Mesenchymal stem cell (in vitro differentiated cells and primary cell): ENCODE measurements at regions not wholly inside any gene's neighbourhood (a gene's known extent, or its start where the extent isn't known, plus 50 kb on each side); places are given as distances from the start of the nearest gene placed in this dataset.
A peak's percentile ranks its signal among the peaks of the same experiment; 100 is the strongest.

ENCODE experiments used
- DNase-seq: peaks from one replicate; pipeline ENCODE4 v3.0.0-alpha.2; 2013
- H2AFZ ChIP-seq: one replicate; pipeline ENCODE4 v1.6.1; 2013; ENCODE audit warnings: low read depth, mild to moderate bottlenecking, control low read depth, inconsistent platforms, low read length, moderate library complexity
- H2AK5ac ChIP-seq: 2 replicates; pipeline ENCODE4 v1.6.1; 2013; ENCODE audit warnings: low read length, moderate library complexity, mild to moderate bottlenecking, inconsistent platforms; ENCODE audit not compliant: severe bottlenecking
- H2BK120ac ChIP-seq: one replicate; pipeline ENCODE4 v1.6.1; 2013; ENCODE audit warnings: low read depth, mild to moderate bottlenecking, inconsistent platforms, low read length, moderate library complexity
- H2BK12ac ChIP-seq, 2 experiments: one replicate each; pipeline ENCODE4 v1.6.1; 2013; ENCODE audit warnings: inconsistent platforms in 2 of 2, low read length in 2 of 2, mild to moderate bottlenecking in 2 of 2, moderate library complexity in 2 of 2, control low read depth in 1 of 2
- H2BK15ac ChIP-seq: one replicate; pipeline ENCODE4 v1.6.1; 2013; ENCODE audit warnings: mild to moderate bottlenecking, low read depth, inconsistent platforms; ENCODE audit not compliant: poor library complexity, severe bottlenecking
- H2BK5ac ChIP-seq: 2 replicates; pipeline ENCODE4 v1.6.1; 2013; ENCODE audit warnings: low read depth, mild to moderate bottlenecking, low read length, control low read depth, inconsistent platforms; ENCODE audit not compliant: poor library complexity, severe bottlenecking
- H3K14ac ChIP-seq, 2 experiments: one replicate each; pipeline ENCODE4 v1.6.1; 2013; ENCODE audit warnings: inconsistent platforms in 2 of 2, low read length in 2 of 2, control low read depth in 1 of 2, mild to moderate bottlenecking in 1 of 2, moderate library complexity in 1 of 2
- H3K18ac ChIP-seq, 2 experiments: one replicate each; pipeline ENCODE4 v1.6.1; 2013; ENCODE audit warnings: inconsistent platforms in 2 of 2, low read length in 2 of 2, control low read depth in 1 of 2, low read depth in 1 of 2, mild to moderate bottlenecking in 1 of 2
- H3K23ac ChIP-seq, 2 experiments: one replicate each; pipeline ENCODE4 v1.6.1; 2013; ENCODE audit warnings: inconsistent platforms in 2 of 2, low read length in 2 of 2, mild to moderate bottlenecking in 2 of 2, moderate library complexity in 2 of 2, control low read depth in 1 of 2
- H3K27ac ChIP-seq: 2 replicates; pipeline ENCODE4 v1.5.1; 2013; ENCODE audit warnings: mild to moderate bottlenecking, moderate library complexity, low read length, control low read depth, inconsistent platforms; ENCODE audit not compliant: poor library complexity, severe bottlenecking
- H3K27me3 ChIP-seq, 2 experiments: 2 replicates each; pipeline versions ENCODE4 v1.6.1 to v1.7.0; 2013; ENCODE audit warnings: low read length in 2 of 2, mild to moderate bottlenecking in 2 of 2, moderate library complexity in 2 of 2, control low read depth in 1 of 2, inconsistent platforms in 1 of 2; ENCODE audit not compliant: control insufficient read depth in 1 of 2, insufficient read depth in 1 of 2
- H3K36me3 ChIP-seq, 2 experiments: 2 replicates each; pipeline versions ENCODE4 v1.6.1 to v1.7.0; 2013; ENCODE audit warnings: low read length in 2 of 2, control low read depth in 1 of 2, inconsistent platforms in 1 of 2, low read depth in 1 of 2, mild to moderate bottlenecking in 1 of 2; ENCODE audit not compliant: insufficient read depth in 2 of 2, control insufficient read depth in 1 of 2
- H3K4ac ChIP-seq, 2 experiments: one replicate each; pipeline ENCODE4 v1.6.1; 2013; ENCODE audit warnings: inconsistent platforms in 2 of 2, low read length in 2 of 2, mild to moderate bottlenecking in 2 of 2, moderate library complexity in 2 of 2, control low read depth in 1 of 2, low read depth in 1 of 2
- H3K4me1 ChIP-seq: 2 replicates; pipeline ENCODE4 v1.6.1; 2013; ENCODE audit warnings: low read depth, low read length, control low read depth; ENCODE audit not compliant: control insufficient read depth, insufficient read depth
- H3K4me2 ChIP-seq: 2 replicates; pipeline ENCODE4 v1.6.1; 2013; ENCODE audit warnings: low read length, mild to moderate bottlenecking, inconsistent platforms; ENCODE audit not compliant: poor library complexity, severe bottlenecking
- H3K4me3 ChIP-seq, 2 experiments: 2 replicates each; pipeline versions ENCODE4 v1.5.1 to v1.7.0; 2013; ENCODE audit warnings: low read length in 2 of 2, mild to moderate bottlenecking in 2 of 2, control low read depth in 1 of 2, low read depth in 1 of 2; ENCODE audit not compliant: insufficient read depth in 1 of 2
- H3K79me1 ChIP-seq: replicated peaks from 2 replicates; pipeline ENCODE4 v1.6.1; 2013; ENCODE audit warnings: mild to moderate bottlenecking, control low read depth, low read length, inconsistent platforms; ENCODE audit not compliant: poor library complexity, severe bottlenecking
- H3K9ac ChIP-seq: 2 replicates; pipeline ENCODE4 v1.7.0; 2013; ENCODE audit warnings: mild to moderate bottlenecking, low read length, moderate library complexity
- H3K9me3 ChIP-seq: 2 replicates; pipeline ENCODE4 v1.7.0; 2013; ENCODE audit warnings: mild to moderate bottlenecking, low read length; ENCODE audit not compliant: control insufficient read depth
- H4K8ac ChIP-seq: one replicate; pipeline ENCODE4 v1.6.1; 2013; ENCODE audit warnings: inconsistent platforms, mild to moderate bottlenecking, low read length, moderate library complexity
- H4K91ac ChIP-seq: one replicate; pipeline ENCODE4 v1.6.1; 2013; ENCODE audit warnings: mild to moderate bottlenecking, low read length, inconsistent platforms
- WGBS: methylation state at CpG from one replicate; pipeline ENCODE4 v1.1.7; 2013; ENCODE audit warnings: mixed read lengths; 5-methylcytosine and 5-hydroxymethylcytosine counted together

GRCh38 chr7:22653951-22654350 lies 73.0 kb upstream of the IL6 start:
- Histone ChIP-seq H2BK5ac (no peak overlapping the region), H2BK120ac (no peak overlapping the region), H3K9me3 (peaks cover 23% of the 10 kb centered on the region), H3K4ac (no peak overlapping the region), H3K14ac (no peak overlapping the region), H3K4me1 (peaks cover 1% of the 10 kb centered on the region), H3K9ac (no peak overlapping the region), H3K18ac (no peak overlapping the region), H4K91ac (no peak overlapping the region), H2BK12ac (no peak overlapping the region), H3K23ac (no peak overlapping the region), H3K36me3 (no peaks in the 10 kb centered on the region), H2AK5ac (no peak overlapping the region), H3K4me2 (no peak overlapping the region), H4K8ac (no peak overlapping the region), H3K27ac (no peak overlapping the region), H2AFZ (no peak overlapping the region), H2BK15ac (no peak overlapping the region), H3K4me3 (no peak overlapping the region), H3K27me3 (no peaks in the 10 kb centered on the region), H3K79me1 (no peaks in the 10 kb centered on the region)
- no peak for DNase-seq

GRCh38 chr7:22651534-22652243 lies 75.3 kb upstream of the IL6 start:
- Histone ChIP-seq H3K4me3 (no peak overlapping the region), H3K27ac (no peak overlapping the region), H3K14ac (no peak overlapping the region), H3K18ac (peak overlapping the region in 1 of 2 experiments; percentile 26), H3K4ac (peak overlapping the region in 1 of 2 experiments; percentile 42), H3K4me1 (peaks cover 1% of the 10 kb centered on the region), H4K8ac (no peak overlapping the region), H2BK120ac (no peak overlapping the region), H3K36me3 (no peaks in the 10 kb centered on the region), H3K4me2 (no peak overlapping the region), H3K79me1 (no peaks in the 10 kb centered on the region), H3K9ac (no peak overlapping the region), H4K91ac (no peak overlapping the region), H2BK12ac (peak overlapping the region; percentile 49 to 67), H3K9me3 (peaks cover 27% of the 10 kb centered on the region), H3K27me3 (no peaks in the 10 kb centered on the region), H3K23ac (no peak overlapping the region), H2AFZ (no peak overlapping the region), H2BK5ac (no peak overlapping the region), H2BK15ac (no peak overlapping the region), H2AK5ac (no peak overlapping the region)
- DNase-seq, result peak; percentile 74
- WGBS, result 80% methylated on average over 1 of the region's 5 CpGs

GRCh38 chr7:22651036-22651435 lies 76.0 kb upstream of the IL6 start:
- DNase-seq, result no peak
- Histone ChIP-seq H3K4me2 (no peak overlapping the region), H4K91ac (no peak overlapping the region)

GRCh38 chr7:22649686-22650085 lies 77.3 kb upstream of the IL6 start:
- H3K4me2 ChIP-seq, result no peak overlapping the region
- no peak overlapping the region for H4K91ac ChIP-seq
- H3K27ac ChIP-seq, result no peak overlapping the region
- H2AFZ ChIP-seq, result no peak overlapping the region
- no peak overlapping the region for H2BK120ac ChIP-seq
- H2AK5ac ChIP-seq, result no peak overlapping the region
- DNase-seq, result no peak
- no peak overlapping the region for H4K8ac ChIP-seq
- no peak overlapping the region for H3K14ac ChIP-seq
- H3K9me3 ChIP-seq, result peaks cover 42% of the 10 kb centered on the region
- no peak overlapping the region for H3K9ac ChIP-seq
- H3K18ac ChIP-seq, result no peak overlapping the region
- H3K23ac ChIP-seq, result no peak overlapping the region
- H3K4me1 ChIP-seq, result peaks cover 1% of the 10 kb centered on the region
- no peak overlapping the region for H2BK12ac ChIP-seq
- H2BK5ac ChIP-seq, result no peak overlapping the region
- H3K79me1 ChIP-seq, result no peaks in the 10 kb centered on the region
- no peaks in the 10 kb centered on the region for H3K27me3 ChIP-seq
- no peak overlapping the region for H3K4me3 ChIP-seq
- H3K36me3 ChIP-seq, result no peaks in the 10 kb centered on the region
- no peak overlapping the region for H3K4ac ChIP-seq
- WGBS, result 58% methylated on average over 1 of the region's 3 CpGs
- no peak overlapping the region for H2BK15ac ChIP-seq

More at GRCh38 chr7:22651036-22651435, 76.0 kb upstream of the IL6 start:
- no peaks in the 10 kb centered on the region for H3K27me3 ChIP-seq
- peak overlapping the region in 1 of 2 experiments; percentile 33 for H3K4ac ChIP-seq
- no peaks in the 10 kb centered on the region for H3K79me1 ChIP-seq
- H3K4me3 ChIP-seq, result no peak overlapping the region
- H2BK5ac ChIP-seq, result no peak overlapping the region
- peak overlapping the region; percentile 53 for H2AK5ac ChIP-seq
- H3K18ac ChIP-seq, result peak overlapping the region; percentile 26 to 74
- H4K8ac ChIP-seq, result no peak overlapping the region
- H2AFZ ChIP-seq, result no peak overlapping the region
- peaks cover 33% of the 10 kb centered on the region for H3K9me3 ChIP-seq
- 98% methylated on average over 4 of the region's 4 CpGs for WGBS
- H2BK12ac ChIP-seq, result peak overlapping the region; percentile 41 to 90
- H3K14ac ChIP-seq, result no peak overlapping the region
- H3K9ac ChIP-seq, result no peak overlapping the region
- peak overlapping the region; percentile 29 for H2BK120ac ChIP-seq
- no peak overlapping the region for H2BK15ac ChIP-seq
- no peaks in the 10 kb centered on the region for H3K36me3 ChIP-seq
- H3K27ac ChIP-seq, result no peak overlapping the region
- H3K23ac ChIP-seq, result no peak overlapping the region
- H3K4me1 ChIP-seq, result peaks cover 1% of the 10 kb centered on the region
